MM.1S (cell line): ENCODE measurements at regions not wholly inside any gene's neighbourhood (a gene's known extent, or its start where the extent isn't known, plus 50 kb on each side); places are given as distances from the start of the nearest gene placed in this dataset.

ENCODE experiments used
- EZH2phosphoT487 ChIP-seq: fragments of 300-600 bp; sonication (generic); IDR thresholded peaks from 2 replicates; pipeline ENCODE4 v1.6.1; 2018; ENCODE audit warnings: antibody characterized with exemption, low read length
- TF ChIP-seq, protein P1 (sequence below): fragments of 300-600 bp; sonication (generic); IDR thresholded peaks from 2 replicates; pipeline ENCODE4 v1.5.1; 2016; ENCODE audit warnings: antibody characterized with exemption, low read length, mixed read lengths

- TF ChIP-seq, protein P1, sequence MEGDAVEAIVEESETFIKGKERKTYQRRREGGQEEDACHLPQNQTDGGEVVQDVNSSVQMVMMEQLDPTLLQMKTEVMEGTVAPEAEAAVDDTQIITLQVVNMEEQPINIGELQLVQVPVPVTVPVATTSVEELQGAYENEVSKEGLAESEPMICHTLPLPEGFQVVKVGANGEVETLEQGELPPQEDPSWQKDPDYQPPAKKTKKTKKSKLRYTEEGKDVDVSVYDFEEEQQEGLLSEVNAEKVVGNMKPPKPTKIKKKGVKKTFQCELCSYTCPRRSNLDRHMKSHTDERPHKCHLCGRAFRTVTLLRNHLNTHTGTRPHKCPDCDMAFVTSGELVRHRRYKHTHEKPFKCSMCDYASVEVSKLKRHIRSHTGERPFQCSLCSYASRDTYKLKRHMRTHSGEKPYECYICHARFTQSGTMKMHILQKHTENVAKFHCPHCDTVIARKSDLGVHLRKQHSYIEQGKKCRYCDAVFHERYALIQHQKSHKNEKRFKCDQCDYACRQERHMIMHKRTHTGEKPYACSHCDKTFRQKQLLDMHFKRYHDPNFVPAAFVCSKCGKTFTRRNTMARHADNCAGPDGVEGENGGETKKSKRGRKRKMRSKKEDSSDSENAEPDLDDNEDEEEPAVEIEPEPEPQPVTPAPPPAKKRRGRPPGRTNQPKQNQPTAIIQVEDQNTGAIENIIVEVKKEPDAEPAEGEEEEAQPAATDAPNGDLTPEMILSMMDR: no peak
- TF ChIP-seq EZH2phosphoT487: no peak
These were observed 156.0 kb downstream of the DAD1 start for GRCh38 chr14:22433069-22433468.
